22Rv1 (cell line): ENCODE measurements at regions not wholly inside any gene's neighbourhood (a gene's known extent, or its start where the extent isn't known, plus 50 kb on each side); places are given as distances from the start of the nearest gene placed in this dataset.

Experiments used
- H3K27ac ChIP-seq: fragments of 450-650 bp; 2 replicates; pipeline ENCODE4 v1.5.1; 2017
- ZFX ChIP-seq: fragments of 450-650 bp; IDR thresholded peaks from 2 replicates; pipeline ENCODE4 v1.6.1; 2017; ENCODE audit warnings: antibody characterized with exemption, borderline replicate concordance
- TF ChIP-seq, protein P1 (sequence below): fragments of 450-650 bp; IDR thresholded peaks from 2 replicates; pipeline ENCODE4 v1.5.1; 2017; ENCODE audit warnings: mild to moderate bottlenecking

DNA sequence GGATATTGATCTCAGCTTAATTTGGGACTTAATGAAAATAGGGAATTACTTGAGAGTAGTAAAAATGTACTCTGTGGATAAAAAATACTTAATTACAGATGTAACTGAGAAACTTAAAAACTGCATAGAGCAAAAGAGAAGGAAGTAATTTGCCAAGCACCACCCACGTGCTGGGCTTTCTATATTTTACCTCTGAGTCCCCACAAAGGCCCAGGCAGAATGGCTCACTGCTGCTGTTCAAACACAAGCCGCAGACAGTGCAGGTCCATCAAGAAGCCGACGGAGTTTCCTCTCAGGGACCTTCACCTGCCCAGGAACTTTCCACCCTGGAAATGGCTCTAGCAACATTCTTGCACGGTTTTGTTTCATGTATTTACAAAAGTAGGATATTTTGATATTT lies 77.2 kb upstream of the TRPM1 start:
- no peak for TF ChIP-seq ZFX
- TF ChIP-seq, protein P1, sequence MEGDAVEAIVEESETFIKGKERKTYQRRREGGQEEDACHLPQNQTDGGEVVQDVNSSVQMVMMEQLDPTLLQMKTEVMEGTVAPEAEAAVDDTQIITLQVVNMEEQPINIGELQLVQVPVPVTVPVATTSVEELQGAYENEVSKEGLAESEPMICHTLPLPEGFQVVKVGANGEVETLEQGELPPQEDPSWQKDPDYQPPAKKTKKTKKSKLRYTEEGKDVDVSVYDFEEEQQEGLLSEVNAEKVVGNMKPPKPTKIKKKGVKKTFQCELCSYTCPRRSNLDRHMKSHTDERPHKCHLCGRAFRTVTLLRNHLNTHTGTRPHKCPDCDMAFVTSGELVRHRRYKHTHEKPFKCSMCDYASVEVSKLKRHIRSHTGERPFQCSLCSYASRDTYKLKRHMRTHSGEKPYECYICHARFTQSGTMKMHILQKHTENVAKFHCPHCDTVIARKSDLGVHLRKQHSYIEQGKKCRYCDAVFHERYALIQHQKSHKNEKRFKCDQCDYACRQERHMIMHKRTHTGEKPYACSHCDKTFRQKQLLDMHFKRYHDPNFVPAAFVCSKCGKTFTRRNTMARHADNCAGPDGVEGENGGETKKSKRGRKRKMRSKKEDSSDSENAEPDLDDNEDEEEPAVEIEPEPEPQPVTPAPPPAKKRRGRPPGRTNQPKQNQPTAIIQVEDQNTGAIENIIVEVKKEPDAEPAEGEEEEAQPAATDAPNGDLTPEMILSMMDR, result no peak
- H3K27ac ChIP-seq, result no peak overlapping the region

DNA sequence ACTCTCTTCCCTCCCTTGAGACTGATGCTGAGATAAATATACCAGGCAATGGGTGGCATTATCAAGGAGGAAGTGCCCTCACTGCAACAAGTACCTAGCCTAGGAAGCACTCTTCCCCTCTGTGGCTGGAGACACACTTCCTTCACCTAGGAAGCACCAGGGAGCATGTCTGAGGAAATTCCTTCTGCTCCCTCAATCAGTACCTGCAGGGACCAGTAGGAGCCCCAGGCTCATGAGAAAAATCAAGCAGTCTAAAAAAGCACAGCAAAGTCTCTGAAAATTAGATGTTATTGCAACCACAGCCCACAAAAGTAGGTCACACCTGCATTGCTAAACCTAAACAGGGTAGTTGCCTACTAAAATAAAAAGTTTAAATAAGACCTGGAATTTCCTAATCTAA lies 78.2 kb upstream of the TRPM1 start:
- TF ChIP-seq, protein P1, result no peak
- no peak for TF ChIP-seq ZFX
- H3K27ac ChIP-seq, result no peak overlapping the region

DNA sequence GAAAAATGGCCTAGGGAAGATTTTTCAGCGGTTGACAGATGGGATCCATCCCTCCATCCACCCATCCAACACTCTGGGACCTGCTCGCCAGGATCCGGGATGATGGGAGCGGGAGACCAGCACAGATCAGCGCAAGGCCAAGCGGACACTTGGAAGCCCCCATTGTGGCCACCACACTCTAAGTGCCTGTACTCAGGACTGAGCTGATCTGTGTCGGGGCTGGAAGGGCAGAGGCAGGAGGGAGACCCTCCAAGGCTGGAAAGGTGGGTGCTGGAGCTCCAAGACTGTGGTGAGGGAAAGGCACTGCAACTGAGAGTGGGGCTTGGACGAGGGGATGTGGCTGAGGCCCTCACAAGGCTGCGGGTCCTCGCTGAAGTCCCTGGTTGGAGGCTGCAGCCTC lies 91.8 kb upstream of the TRPM1 start:
- TF ChIP-seq, protein P1, result no peak
- no peak for TF ChIP-seq ZFX
- no peak overlapping the region for H3K27ac ChIP-seq

GRCh38 chr15:31195871-31196270 lies 94.3 kb upstream of the TRPM1 start:
- TF ChIP-seq ZFX, result no peak

DNA sequence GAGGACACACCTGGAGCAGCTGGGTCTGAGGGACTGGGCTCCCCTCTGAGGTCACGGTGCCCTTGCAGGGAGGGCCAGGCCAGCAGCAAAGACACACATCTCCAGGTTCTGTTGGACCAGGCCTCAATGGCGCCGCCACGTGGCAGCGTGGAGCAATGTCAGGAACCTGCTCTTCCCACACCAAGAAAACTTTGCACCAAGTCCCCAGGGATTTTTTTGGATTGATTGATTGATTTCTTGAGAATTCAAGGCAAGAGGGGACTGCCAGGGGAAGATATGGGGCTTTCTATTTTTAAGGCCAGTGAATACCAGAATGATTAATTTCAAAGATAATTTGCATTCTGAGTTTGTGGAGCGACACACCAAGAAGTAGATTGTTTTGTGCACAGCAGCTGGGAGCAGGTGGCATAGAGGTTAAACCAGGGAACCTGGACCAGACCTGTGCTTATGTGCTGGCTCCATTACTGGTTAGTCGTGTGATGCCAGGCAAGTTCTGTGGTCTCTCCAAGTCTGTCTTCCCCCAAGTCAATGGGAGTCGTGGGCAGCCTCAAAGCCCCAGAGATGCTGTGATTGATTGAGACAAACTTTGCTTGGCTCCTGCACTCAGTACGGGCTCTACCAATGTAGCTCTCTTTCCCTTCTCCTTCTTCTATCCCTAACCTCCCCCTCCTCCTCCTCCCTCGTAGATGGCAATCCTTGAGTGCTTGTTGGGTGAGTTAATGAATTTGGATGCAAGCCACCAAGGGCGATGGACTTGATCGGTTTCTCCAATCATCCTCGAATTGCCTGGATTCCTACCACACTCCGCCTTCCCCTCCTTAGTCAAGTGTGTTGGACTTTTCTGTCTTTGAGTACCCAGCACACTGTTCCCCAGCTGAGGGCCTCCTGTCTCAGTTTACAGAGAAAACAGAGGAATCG lies 96.2 kb upstream of the TRPM1 start:
- TF ChIP-seq, protein P1, result peak; percentile 77
- no peak for TF ChIP-seq ZFX

More at GRCh38 chr15:31195871-31196270, 94.3 kb upstream of the TRPM1 start:
- no peak overlapping the region for H3K27ac ChIP-seq

DNA sequence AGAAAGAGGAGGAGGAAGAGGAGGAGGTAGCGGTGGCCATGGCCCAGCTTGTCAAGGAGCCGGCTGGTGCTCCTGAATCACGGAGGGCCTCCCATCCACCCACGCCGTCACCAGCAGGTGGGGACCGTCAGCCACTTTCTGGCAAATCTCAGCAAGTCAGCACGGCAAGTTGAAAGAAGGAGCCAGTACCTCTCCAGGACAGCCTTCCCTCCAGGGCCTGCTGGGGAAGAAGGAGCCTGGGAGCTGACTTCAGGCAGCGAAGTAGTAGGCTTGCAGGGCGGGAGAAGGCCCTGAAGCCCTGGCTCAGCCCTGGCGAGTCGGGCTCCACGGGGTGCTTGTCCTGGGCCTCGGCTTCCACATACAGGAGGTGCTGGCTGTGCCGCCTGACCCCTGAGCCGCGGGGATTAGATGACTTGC lies 99.2 kb upstream of the TRPM1 start:
- H3K27ac ChIP-seq, result no peak overlapping the region
- no peak for TF ChIP-seq ZFX
- TF ChIP-seq, protein P1, result 0 out of 2 replicates have a peak, but pooled peaks have one; percentile 5

More for the DNA sequence above, 96.2 kb upstream of the TRPM1 start:
- H3K27ac ChIP-seq, result no peak overlapping the region

- H3K27ac ChIP-seq, result no peak overlapping the region
- no peak for TF ChIP-seq ZFX
- TF ChIP-seq, protein P1, result no peak
Observed at GRCh38 chr15:31202953-31203352, 101.4 kb upstream of the TRPM1 start.
